ENCODE measurements at regions not wholly inside any gene's neighbourhood (a gene's known extent, or its start where the extent isn't known, plus 50 kb on each side); places are given as distances from the start of the nearest gene placed in this dataset.

GRCh38 chr5:174198541-174198940 lies 153.0 kb downstream of the NSG2 start:
- Histone ChIP-seq H3K27me3 (replicated peaks; ENCODE audit: control insufficient read depth, insufficient read depth, low read length) (no peaks in the 10 kb centered on the region; the same call in none of the 2 replicates), H3K36me3 (ENCODE audit: control insufficient read depth, insufficient read depth, low read length) (no peaks in the 10 kb centered on the region), H3K4me3 (replicated peaks; ENCODE audit: low read depth, low read length) (no peak overlapping the region)
- TF ChIP-seq CTCF (IDR thresholded peaks at IDR 0.05; ENCODE audit: insufficient read depth, low read length, poor library complexity, severe bottlenecking), result no peak
- DNase-seq (ENCODE audit: extremely low read depth, insufficient read length), result no peak

- Histone ChIP-seq H3K36me3 (ENCODE audit: control insufficient read depth, insufficient read depth, low read length) (no peaks in the 10 kb centered on the region), H3K4me3 (replicated peaks; ENCODE audit: low read depth, low read length) (no peak overlapping the region), H3K27me3 (replicated peaks; ENCODE audit: control insufficient read depth, insufficient read depth, low read length) (0 out of 2 replicates have a peak, but pooled peaks cover 1% of the 10 kb centered on the region)
- no peak for DNase-seq (ENCODE audit: extremely low read depth, insufficient read length)
- no peak for TF ChIP-seq CTCF (IDR thresholded peaks at IDR 0.05; ENCODE audit: insufficient read depth, low read length, poor library complexity, severe bottlenecking)
Measured at GRCh38 chr5:174202996-174203395, 157.5 kb downstream of the NSG2 start.

GRCh38 chr5:174204535-174205313 lies 159.2 kb downstream of the NSG2 start:
- DNase-seq (ENCODE audit: extremely low read depth, insufficient read length), result no peak
- Histone ChIP-seq H3K27me3 (replicated peaks; ENCODE audit: control insufficient read depth, insufficient read depth, low read length) (0 out of 2 replicates have a peak, but pooled peaks cover 1% of the 10 kb centered on the region), H3K36me3 (ENCODE audit: control insufficient read depth, insufficient read depth, low read length) (no peaks in the 10 kb centered on the region), H3K4me3 (replicated peaks; ENCODE audit: low read depth, low read length) (no peak overlapping the region)
- TF ChIP-seq CTCF (IDR thresholded peaks at IDR 0.05; ENCODE audit: insufficient read depth, low read length, poor library complexity, severe bottlenecking), result no peak

- no peak for DNase-seq (ENCODE audit: extremely low read depth, insufficient read length)
- Histone ChIP-seq H3K36me3 (ENCODE audit: control insufficient read depth, insufficient read depth, low read length) (no peaks in the 10 kb centered on the region), H3K4me3 (replicated peaks; ENCODE audit: low read depth, low read length) (no peak overlapping the region), H3K27me3 (replicated peaks; ENCODE audit: control insufficient read depth, insufficient read depth, low read length) (0 out of 2 replicates have a peak, but pooled peaks cover 1% of the 10 kb centered on the region)
- no peak for TF ChIP-seq CTCF (IDR thresholded peaks at IDR 0.05; ENCODE audit: insufficient read depth, low read length, poor library complexity, severe bottlenecking)
Measured at GRCh38 chr5:174205939-174206338, 160.4 kb downstream of the NSG2 start.

GRCh38 chr5:174210596-174211276 lies 165.2 kb downstream of the NSG2 start:
- no peak for TF ChIP-seq CTCF (IDR thresholded peaks at IDR 0.05; ENCODE audit: insufficient read depth, low read length, poor library complexity, severe bottlenecking)
- H3K27me3 ChIP-seq (replicated peaks; ENCODE audit: control insufficient read depth, insufficient read depth, low read length), result peaks cover 1% of the 10 kb centered on the region
- no peak overlapping the region for H3K4me3 ChIP-seq (replicated peaks; ENCODE audit: low read depth, low read length)
- no peak for DNase-seq (ENCODE audit: extremely low read depth, insufficient read length)
- no peaks in the 10 kb centered on the region for H3K36me3 ChIP-seq (ENCODE audit: control insufficient read depth, insufficient read depth, low read length)

Data from GM06990 (cell line).